ENCODE measurements at regions not wholly inside any gene's neighbourhood (a gene's known extent, or its start where the extent isn't known, plus 50 kb on each side); places are given as distances from the start of the nearest gene placed in this dataset.

DNA sequence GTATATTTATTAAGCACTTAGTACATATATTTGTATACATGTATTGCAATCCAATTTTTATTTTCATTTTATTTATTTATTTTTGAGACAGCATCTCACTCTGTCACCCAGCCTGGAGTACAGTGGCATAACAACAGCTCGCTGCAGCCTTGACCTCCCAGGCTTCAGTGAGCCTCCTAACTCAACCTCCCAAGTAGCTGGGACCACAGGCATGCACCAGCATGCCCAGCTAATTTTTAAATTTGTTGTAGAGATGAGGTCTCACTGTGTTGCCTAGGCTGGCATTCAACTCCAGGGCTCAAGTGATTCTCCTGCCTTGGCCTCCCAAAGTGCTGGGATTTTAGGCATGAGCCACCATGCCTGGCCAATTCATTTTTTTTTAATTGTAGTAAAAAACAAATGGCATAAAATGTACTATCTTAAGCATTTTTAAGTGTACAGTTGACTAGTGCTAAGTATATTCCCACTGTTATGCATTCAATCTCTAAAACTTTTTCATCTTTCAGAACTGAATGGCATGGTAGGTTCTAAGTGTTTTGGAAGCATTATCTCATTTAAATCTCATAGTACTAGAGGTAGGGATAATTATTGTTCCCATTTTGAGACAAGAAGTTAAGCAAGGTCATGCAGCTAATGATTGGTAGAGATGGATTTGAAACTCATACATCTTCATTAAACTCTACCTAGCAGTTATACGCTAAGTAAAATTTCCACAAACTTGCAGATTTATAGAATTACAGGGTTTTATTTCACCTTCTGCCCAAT is 264.0 kb upstream of the NFE2L3 start:
- no peak for TF ChIP-seq CTCF (conservative IDR thresholded peaks at IDR 0.05; ENCODE audit: low read depth, low read length)
- no peak for TF ChIP-seq EZH2 (IDR thresholded peaks at IDR 0.05; ENCODE audit: borderline replicate concordance, low read depth, low read length, poor library complexity, severe bottlenecking)
